GM23338 (cell line): ENCODE measurements at regions not wholly inside any gene's neighbourhood (a gene's known extent, or its start where the extent isn't known, plus 50 kb on each side); places are given as distances from the start of the nearest gene placed in this dataset.

Experiments
- EZH2 ChIP-seq: fragments of 200-600 bp; sonication (generic); IDR thresholded peaks from one replicate; pipeline ENCODE4 v1.8.0; 2017; ENCODE audit warnings: antibody characterized with exemption, mild to moderate bottlenecking, low read depth; ENCODE audit not compliant: unreplicated experiment
- EZH2phosphoT487 ChIP-seq: fragments of 200-600 bp; sonication (generic); IDR thresholded peaks from one replicate; pipeline ENCODE4 v1.8.1; 2018; ENCODE audit warnings: antibody characterized with exemption; ENCODE audit not compliant: unreplicated experiment
- POLR2AphosphoS5 ChIP-seq: IDR thresholded peaks from 2 replicates; pipeline ENCODE4 v1.6.1; 2016; ENCODE audit warnings: antibody characterized with exemption, low read depth
- TF ChIP-seq, protein P1 (sequence below), 2 experiments: fragments of 200-600 bp in 1 of 2; sonication (generic) in 1 of 2; conservative IDR thresholded peaks; 2 replicates each; pipeline versions ENCODE4 v1.5.1 to v1.6.1; 2016 to 2017; ENCODE audit warnings: antibody characterized with exemption in 2 of 2, low read depth in 2 of 2, mild to moderate bottlenecking in 2 of 2, moderate library complexity in 1 of 2
- TF ChIP-seq, protein P2 (sequence below): fragments of 250-450 bp; sonication (Bioruptor Pico); IDR thresholded peaks from 2 replicates; pipeline ENCODE4 v1.5.0; 2020; ENCODE audit warnings: mild to moderate bottlenecking, moderate library complexity

DNA sequence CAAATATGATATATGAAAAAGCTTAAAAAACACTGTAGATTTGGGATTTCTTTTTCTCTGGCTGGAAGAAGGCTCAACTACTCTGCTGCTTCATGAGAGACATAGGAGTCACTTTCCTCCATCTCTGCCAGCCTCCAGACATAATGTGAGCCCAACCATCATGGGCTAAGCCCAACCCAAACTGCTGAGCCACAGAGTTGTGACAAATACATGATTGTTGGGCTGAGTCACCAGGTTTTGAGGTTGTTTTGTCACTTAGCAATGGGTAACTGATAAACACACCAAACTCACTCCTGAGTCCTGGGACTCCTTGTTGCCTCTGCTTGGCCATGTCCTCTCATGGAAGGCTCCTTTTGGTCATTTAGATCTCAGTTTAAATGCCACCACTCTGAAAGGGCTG lies 381.8 kb upstream of the FZD8 start:
- TF ChIP-seq, protein P1, sequence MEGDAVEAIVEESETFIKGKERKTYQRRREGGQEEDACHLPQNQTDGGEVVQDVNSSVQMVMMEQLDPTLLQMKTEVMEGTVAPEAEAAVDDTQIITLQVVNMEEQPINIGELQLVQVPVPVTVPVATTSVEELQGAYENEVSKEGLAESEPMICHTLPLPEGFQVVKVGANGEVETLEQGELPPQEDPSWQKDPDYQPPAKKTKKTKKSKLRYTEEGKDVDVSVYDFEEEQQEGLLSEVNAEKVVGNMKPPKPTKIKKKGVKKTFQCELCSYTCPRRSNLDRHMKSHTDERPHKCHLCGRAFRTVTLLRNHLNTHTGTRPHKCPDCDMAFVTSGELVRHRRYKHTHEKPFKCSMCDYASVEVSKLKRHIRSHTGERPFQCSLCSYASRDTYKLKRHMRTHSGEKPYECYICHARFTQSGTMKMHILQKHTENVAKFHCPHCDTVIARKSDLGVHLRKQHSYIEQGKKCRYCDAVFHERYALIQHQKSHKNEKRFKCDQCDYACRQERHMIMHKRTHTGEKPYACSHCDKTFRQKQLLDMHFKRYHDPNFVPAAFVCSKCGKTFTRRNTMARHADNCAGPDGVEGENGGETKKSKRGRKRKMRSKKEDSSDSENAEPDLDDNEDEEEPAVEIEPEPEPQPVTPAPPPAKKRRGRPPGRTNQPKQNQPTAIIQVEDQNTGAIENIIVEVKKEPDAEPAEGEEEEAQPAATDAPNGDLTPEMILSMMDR (conservative IDR thresholded peaks at IDR 0.05; ENCODE audit: low read depth in 2 of 2), result no peak
- no peak for TF ChIP-seq EZH2phosphoT487
- no peak for TF ChIP-seq POLR2AphosphoS5
- TF ChIP-seq EZH2, result no peak
- TF ChIP-seq, protein P2, sequence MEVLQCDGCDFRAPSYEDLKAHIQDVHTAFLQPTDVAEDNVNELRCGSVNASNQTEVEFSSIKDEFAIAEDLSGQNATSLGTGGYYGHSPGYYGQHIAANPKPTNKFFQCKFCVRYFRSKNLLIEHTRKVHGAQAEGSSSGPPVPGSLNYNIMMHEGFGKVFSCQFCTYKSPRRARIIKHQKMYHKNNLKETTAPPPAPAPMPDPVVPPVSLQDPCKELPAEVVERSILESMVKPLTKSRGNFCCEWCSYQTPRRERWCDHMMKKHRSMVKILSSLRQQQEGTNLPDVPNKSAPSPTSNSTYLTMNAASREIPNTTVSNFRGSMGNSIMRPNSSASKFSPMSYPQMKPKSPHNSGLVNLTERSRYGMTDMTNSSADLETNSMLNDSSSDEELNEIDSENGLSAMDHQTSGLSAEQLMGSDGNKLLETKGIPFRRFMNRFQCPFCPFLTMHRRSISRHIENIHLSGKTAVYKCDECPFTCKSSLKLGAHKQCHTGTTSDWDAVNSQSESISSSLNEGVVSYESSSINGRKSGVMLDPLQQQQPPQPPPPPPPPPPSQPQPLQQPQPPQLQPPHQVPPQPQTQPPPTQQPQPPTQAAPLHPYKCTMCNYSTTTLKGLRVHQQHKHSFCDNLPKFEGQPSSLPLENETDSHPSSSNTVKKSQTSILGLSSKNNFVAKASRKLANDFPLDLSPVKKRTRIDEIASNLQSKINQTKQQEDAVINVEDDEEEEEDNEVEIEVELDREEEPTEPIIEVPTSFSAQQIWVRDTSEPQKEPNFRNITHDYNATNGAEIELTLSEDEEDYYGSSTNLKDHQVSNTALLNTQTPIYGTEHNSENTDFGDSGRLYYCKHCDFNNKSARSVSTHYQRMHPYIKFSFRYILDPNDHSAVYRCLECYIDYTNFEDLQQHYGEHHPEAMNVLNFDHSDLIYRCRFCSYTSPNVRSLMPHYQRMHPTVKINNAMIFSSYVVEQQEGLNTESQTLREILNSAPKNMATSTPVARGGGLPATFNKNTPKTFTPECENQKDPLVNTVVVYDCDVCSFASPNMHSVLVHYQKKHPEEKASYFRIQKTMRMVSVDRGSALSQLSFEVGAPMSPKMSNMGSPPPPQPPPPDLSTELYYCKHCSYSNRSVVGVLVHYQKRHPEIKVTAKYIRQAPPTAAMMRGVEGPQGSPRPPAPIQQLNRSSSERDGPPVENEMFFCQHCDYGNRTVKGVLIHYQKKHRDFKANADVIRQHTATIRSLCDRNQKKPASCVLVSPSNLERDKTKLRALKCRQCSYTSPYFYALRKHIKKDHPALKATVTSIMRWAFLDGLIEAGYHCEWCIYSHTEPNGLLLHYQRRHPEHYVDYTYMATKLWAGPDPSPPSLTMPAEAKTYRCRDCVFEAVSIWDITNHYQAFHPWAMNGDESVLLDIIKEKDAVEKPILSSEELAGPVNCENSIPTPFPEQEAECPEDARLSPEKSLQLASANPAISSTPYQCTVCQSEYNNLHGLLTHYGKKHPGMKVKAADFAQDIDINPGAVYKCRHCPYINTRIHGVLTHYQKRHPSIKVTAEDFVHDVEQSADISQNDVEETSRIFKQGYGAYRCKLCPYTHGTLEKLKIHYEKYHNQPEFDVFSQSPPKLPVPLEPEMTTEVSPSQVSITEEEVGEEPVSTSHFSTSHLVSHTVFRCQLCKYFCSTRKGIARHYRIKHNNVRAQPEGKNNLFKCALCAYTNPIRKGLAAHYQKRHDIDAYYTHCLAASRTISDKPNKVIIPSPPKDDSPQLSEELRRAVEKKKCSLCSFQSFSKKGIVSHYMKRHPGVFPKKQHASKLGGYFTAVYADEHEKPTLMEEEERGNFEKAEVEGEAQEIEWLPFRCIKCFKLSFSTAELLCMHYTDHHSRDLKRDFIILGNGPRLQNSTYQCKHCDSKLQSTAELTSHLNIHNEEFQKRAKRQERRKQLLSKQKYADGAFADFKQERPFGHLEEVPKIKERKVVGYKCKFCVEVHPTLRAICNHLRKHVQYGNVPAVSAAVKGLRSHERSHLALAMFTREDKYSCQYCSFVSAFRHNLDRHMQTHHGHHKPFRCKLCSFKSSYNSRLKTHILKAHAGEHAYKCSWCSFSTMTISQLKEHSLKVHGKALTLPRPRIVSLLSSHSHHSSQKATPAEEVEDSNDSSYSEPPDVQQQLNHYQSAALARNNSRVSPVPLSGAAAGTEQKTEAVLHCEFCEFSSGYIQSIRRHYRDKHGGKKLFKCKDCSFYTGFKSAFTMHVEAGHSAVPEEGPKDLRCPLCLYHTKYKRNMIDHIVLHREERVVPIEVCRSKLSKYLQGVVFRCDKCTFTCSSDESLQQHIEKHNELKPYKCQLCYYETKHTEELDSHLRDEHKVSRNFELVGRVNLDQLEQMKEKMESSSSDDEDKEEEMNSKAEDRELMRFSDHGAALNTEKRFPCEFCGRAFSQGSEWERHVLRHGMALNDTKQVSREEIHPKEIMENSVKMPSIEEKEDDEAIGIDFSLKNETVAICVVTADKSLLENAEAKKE (CRISPR knock-in tag), result no peak
